NB4 (cell line): ENCODE measurements at regions not wholly inside any gene's neighbourhood (a gene's known extent, or its start where the extent isn't known, plus 50 kb on each side); places are given as distances from the start of the nearest gene placed in this dataset.

ENCODE experiments used
- DNase-seq: peaks from one replicate; pipeline ENCODE4 v3.0.0; 2010; ENCODE audit warnings: low read depth
- H3K4me3 ChIP-seq: one replicate; pipeline ENCODE4 v1.5.1; 2011; ENCODE audit warnings: mild to moderate bottlenecking, low read depth, low read length, moderate library complexity
- MYC ChIP-seq: IDR thresholded peaks from 2 replicates; pipeline ENCODE4 v1.6.1; 2011; ENCODE audit warnings: low read depth, low read length
- POLR2A ChIP-seq: IDR thresholded peaks from 2 replicates; pipeline ENCODE4 v1.6.1; 2011; ENCODE audit warnings: mild to moderate bottlenecking; ENCODE audit not compliant: insufficient read length; ENCODE audit errors: extremely low read depth
- TF ChIP-seq, protein P1 (sequence below): IDR thresholded peaks from 2 replicates; pipeline ENCODE4 v1.6.1; 2011; ENCODE audit warnings: low read depth, low read length
- TF ChIP-seq, protein P2 (sequence below): IDR thresholded peaks from one replicate; pipeline ENCODE4 v1.5.1; 2012; ENCODE audit warnings: low read depth, low read length

DNA sequence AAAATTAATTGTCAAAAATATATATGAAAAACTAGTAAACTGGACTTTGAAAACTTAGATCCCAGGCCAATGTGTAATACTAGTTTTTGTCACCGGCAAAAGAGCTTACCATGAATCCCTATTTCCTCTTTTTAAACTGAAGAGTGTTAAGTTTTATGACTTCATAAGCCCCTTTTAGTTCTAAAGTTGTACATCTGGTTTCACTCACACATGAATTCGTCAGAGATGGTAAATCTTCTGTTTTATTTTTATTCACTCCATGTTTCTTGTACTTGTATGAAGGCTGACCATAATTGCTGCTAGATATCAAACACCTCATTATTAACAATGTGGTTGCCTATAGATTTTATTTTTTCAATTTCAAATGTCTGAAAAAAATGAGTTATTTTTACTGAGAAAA is 827.9 kb downstream of the PCDH7 start:
- no peak overlapping the region for H3K4me3 ChIP-seq
- TF ChIP-seq MYC, result no peak
- DNase-seq, result no peak

- DNase-seq, result no peak
- TF ChIP-seq, protein P1, sequence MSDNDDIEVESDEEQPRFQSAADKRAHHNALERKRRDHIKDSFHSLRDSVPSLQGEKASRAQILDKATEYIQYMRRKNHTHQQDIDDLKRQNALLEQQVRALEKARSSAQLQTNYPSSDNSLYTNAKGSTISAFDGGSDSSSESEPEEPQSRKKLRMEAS, result no peak
- TF ChIP-seq MYC (no peak), POLR2A (no peak)
- TF ChIP-seq, protein P2, sequence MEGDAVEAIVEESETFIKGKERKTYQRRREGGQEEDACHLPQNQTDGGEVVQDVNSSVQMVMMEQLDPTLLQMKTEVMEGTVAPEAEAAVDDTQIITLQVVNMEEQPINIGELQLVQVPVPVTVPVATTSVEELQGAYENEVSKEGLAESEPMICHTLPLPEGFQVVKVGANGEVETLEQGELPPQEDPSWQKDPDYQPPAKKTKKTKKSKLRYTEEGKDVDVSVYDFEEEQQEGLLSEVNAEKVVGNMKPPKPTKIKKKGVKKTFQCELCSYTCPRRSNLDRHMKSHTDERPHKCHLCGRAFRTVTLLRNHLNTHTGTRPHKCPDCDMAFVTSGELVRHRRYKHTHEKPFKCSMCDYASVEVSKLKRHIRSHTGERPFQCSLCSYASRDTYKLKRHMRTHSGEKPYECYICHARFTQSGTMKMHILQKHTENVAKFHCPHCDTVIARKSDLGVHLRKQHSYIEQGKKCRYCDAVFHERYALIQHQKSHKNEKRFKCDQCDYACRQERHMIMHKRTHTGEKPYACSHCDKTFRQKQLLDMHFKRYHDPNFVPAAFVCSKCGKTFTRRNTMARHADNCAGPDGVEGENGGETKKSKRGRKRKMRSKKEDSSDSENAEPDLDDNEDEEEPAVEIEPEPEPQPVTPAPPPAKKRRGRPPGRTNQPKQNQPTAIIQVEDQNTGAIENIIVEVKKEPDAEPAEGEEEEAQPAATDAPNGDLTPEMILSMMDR, result no peak
These were observed 828.7 kb downstream of the PCDH7 start for GRCh38 chr4:31548823-31549222.

GRCh38 chr4:31549256-31549655 is 829.1 kb downstream of the PCDH7 start:
- no peak for DNase-seq
- TF ChIP-seq, protein P1, result no peak
- TF ChIP-seq, protein P2, result no peak
- TF ChIP-seq MYC, result no peak
- no peak for TF ChIP-seq POLR2A

More at GRCh38 chr4:31548823-31549222, 828.7 kb downstream of the PCDH7 start:
- H3K4me3 ChIP-seq, result no peak overlapping the region

DNA sequence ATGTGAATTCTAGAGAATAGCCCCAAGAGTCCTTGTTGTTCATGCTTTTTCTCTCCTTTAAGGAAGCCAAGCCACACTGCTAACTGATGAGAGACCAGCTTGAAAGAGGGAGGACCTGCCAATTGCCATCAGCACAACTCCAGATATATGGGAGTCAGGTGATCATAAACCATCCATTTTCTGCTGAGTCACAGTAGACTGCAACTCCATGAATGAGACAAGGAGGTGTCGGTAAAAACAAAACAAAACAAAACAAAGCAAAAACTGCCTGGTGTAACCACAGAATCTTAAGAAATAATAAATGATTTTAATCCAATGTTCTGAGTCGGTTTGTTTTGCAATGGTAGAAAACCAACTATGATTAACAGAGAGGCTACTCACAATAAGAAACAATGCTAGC is 837.3 kb downstream of the PCDH7 start:
- H3K4me3 ChIP-seq, result no peak overlapping the region
- no peak for TF ChIP-seq MYC
- TF ChIP-seq, protein P2, result no peak
- TF ChIP-seq POLR2A, result no peak
- TF ChIP-seq, protein P1, result no peak
- peak; percentile 7 for DNase-seq

More at GRCh38 chr4:31549256-31549655, 829.1 kb downstream of the PCDH7 start:
- H3K4me3 ChIP-seq, result no peak overlapping the region

DNA sequence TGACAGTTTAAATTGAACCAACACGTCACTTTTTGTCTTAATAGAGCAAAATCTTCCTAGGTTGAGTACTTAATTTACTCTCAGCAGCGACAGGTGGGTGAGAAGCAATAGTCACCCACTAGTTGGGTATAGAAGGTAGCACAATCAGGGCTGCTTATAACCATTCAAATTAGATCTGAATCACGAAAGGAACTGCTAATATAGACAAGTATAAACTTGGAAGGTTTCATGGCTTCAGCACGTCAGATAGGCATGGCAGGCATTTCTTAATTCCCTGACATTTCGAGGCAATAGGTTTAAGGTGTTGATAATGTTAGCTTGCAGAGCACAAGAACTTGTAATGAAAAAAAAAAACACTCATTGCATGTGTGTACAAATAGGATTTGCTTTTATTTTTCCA is 853.4 kb downstream of the PCDH7 start:
- H3K4me3 ChIP-seq, result no peak overlapping the region
- no peak for TF ChIP-seq MYC
- no peak for TF ChIP-seq POLR2A
- TF ChIP-seq, protein P2, result no peak
- TF ChIP-seq, protein P1, result no peak
- DNase-seq, result no peak

DNA sequence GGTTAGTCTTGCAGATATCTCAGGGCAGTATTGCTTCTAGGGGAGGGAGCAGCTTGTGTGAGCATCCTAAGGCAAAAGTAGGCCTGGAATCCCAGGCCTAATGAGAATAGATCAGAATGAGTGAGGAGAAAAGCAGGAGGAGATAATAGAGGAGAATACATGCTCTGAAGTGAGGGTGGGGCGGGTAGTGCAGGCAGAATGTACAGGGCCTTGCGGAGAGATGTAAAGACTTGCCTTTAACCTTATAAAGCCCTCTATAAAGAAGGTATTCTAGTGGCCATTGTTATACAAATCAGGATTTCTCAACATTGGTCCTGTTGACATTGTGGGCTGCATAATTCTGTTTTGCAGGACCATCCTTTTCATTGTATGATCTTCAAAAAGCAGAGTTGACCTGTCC is 855.3 kb downstream of the PCDH7 start:
- DNase-seq, result no peak
- H3K4me3 ChIP-seq, result no peak overlapping the region
- TF ChIP-seq MYC, result no peak
- TF ChIP-seq POLR2A, result no peak
- TF ChIP-seq, protein P1, result no peak
- TF ChIP-seq, protein P2, result no peak
